NCI-H524 treated with DMSO at 0.1 percent for 48 hours (cell line): ENCODE measurements at regions not wholly inside any gene's neighbourhood (a gene's known extent, or its start where the extent isn't known, plus 50 kb on each side); places are given as distances from the start of the nearest gene placed in this dataset.
"Not testable (repeated sequence)": the region's sequence is repeated elsewhere in the genome, so short reads cannot be mapped to it uniquely, and the experiment has no call there.

ENCODE experiments used
- DNase-seq: peaks from one replicate; lab custom pipeline; 2025; lab: John Stamatoyannopoulos, UW

DNA sequence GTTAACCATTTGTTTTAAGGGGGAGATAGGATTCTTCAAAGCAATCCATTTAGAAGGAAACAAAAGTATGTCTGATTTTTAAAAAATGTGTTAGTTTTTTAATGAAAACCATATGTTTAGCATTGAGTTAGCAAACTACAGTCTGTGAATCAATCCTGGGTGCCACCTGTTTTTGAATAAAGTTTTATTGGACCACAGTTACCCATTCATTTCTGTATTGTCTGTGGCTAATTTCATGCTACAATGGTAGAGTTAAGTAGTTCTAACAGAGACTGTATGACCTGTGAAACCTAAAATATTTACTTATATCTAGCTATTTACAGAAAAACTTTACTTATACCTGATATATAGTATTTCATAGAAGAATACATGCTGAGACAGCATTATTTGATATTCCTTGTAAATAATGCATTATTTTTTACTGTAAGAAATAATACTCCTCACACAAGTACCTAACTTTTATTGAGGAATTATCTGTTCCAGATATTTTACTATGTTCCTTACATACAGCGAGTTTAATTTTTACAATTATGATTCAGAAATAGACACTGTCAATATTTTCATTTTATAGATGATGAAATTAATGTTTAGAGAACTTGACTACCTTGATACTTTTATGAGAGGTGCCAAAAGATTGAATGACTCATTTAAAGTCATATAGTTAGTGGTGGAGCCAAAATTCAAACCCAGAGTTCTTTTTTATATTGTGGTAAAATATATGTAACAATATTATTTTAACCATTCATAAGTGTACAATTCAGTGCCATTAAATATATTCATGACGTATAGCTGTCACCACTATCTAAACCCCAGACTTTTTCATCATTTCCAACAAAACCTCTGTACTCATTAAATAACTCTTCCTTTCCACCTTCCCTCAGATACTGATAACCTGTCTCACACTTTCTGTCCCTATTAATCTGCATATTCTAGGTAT is 122.0 kb downstream of the GLUD2 start:
- no peak for DNase-seq

DNA sequence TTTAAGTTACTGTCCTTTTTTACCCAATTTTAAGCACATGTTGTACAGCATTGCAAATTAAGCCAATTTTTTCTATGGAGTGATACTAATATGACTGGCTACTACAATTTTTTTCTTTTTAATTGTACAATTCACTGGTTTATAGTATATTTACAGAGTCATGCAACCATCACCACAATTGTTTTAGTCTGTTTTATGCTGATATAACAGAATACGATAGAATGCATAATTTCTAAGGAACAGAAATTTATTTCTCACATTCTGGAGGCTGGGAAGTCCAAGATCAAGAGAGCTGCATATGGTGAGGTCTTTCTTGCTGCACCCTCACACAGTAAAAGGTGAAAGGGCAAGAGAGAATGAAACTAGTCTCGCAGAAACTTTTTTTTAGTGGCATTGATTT is 125.3 kb downstream of the GLUD2 start:
- no peak for DNase-seq

- DNase-seq = peak; percentile 11
Measured at GRCh38 chrX:121179972-121180371, 132.6 kb downstream of the GLUD2 start.

- DNase-seq = no peak
Measured at GRCh38 chrX:121191779-121192178, 144.4 kb downstream of the GLUD2 start.

GRCh38 chrX:121195719-121196118 is 148.3 kb downstream of the GLUD2 start:
- DNase-seq = no peak

- DNase-seq = not testable (repeated sequence)
Measured at GRCh38 chrX:121196872-121197444, 149.5 kb downstream of the GLUD2 start.

DNA sequence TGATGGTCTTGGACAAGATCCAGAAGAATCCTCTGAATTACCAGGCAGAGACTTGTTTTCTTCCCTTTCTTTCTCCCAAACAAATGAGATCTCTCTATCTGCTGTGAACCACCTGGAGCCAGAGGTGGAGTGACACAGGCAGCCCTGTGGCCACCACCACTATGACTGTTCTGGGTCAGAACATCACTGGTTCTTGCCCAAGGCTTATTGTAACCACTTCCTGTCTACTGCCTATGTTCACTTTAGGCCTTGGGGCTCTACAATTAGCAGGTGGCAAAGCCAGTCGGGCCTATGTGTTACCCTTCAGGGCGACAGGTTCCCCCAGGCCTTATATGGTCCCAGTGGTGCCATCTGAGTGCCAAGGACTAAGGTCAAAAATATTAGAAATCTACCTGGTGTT is 161.2 kb downstream of the GLUD2 start:
- no peak for DNase-seq

- DNase-seq = no peak
Measured at GRCh38 chrX:121216641-121217374, 169.4 kb downstream of the GLUD2 start.

- DNase-seq = no peak
Measured at GRCh38 chrX:121221322-121221977, 174.0 kb downstream of the GLUD2 start.

DNA sequence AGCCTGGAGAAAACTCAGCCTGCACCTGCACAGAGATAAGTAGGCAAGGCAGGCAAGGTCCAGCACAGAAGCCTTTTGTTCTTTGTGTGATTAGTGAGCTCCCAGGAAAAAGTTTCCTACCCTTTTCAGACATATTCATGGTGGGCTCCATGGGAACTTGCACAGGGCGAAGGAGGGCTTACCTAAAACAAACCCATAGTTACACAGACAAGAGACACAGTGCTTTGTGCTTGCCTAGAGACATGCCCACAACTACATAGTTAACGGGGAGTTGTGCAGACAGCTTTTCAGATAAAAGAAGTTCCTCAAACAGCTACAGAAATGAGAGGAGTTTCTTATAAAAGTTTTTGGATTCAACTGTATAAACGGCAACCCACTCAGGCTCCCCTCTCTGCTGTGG is 180.5 kb downstream of the GLUD2 start:
- DNase-seq = no peak

GRCh38 chrX:121231566-121232358 is 184.4 kb downstream of the GLUD2 start:
- no peak for DNase-seq

GRCh38 chrX:121236040-121236439 is 188.6 kb downstream of the GLUD2 start:
- no peak for DNase-seq

DNA sequence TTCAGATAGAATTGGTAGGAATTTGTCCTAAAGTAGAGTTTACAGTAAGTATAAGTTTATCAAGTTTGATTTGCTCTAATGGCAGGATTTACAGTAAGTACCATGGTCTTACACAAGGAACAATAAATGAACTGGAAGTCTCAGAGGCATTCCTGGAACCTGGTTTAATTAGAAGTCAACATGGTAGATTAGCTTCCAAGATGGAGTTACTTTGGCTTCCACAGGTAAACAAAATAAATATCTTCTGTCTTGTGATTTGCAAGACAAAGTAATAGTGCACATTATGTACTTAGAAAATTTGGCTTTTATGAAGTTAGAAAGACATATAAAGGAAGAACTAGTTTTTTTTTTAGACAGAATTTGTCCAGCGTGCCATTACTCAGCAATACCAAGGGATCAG is 190.7 kb downstream of the GLUD2 start:
- no peak for DNase-seq

GRCh38 chrX:121244511-121244910 is 197.1 kb downstream of the GLUD2 start:
- DNase-seq = no peak

DNA sequence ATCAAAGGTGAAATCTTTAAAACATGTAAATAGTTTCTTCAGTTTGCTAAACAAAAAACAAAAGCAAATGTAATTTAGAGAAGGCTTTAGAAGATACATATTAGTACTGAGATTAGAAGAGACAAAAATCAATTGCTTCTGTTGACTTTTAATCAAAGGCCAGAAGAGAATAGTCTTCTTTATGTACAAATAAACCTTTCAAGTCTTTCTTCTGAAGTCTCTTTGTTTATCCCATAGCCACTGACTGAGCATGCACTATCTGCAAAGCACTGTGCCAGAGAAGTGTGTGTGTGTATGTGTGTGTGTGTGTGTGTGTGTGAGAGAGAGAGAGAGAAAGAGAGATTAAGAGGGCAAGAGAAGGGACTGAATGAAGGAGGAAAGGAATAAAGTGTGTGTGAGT is 198.4 kb downstream of the GLUD2 start:
- no peak for DNase-seq

GRCh38 chrX:121254336-121254735 is 206.9 kb downstream of the GLUD2 start:
- peak; percentile 34 for DNase-seq

DNA sequence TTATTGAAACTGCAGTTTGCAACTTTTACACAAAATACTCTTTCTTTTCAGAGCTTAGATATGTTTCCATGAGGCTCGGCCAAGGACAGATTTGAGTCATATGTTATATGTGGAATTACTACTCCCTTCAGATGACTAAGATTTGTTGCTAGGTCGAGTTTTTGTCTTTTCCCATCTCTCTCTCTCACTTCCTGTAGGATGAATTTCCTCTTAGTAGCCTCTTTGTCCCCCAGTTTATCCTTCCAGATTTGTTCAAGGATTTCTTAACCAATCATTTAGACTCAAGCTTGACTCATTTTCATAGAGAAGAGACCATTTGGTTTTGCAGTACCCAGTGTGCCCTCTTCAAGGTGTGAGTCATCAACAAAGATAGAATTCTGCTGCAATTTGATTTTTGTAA is 209.2 kb downstream of the GLUD2 start:
- no peak for DNase-seq

DNA sequence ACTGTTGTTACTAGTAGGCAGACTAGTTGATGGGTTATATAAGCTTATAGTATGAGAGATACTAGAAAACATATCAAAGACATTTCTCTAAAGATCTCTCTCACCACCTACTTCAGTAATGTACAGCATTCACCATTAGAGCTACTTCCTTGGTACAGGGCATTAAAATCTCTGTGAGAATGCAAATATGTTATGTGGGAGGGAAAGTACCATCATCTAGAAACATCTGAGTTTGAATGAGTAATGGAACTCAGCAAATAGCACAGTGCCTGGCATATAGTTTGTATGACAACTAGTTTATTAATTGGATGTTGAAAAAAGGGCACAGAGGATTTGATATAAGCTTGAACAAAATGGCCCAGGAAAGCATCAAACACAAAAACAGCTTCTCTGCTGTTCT is 211.1 kb downstream of the GLUD2 start:
- no peak for DNase-seq

DNA sequence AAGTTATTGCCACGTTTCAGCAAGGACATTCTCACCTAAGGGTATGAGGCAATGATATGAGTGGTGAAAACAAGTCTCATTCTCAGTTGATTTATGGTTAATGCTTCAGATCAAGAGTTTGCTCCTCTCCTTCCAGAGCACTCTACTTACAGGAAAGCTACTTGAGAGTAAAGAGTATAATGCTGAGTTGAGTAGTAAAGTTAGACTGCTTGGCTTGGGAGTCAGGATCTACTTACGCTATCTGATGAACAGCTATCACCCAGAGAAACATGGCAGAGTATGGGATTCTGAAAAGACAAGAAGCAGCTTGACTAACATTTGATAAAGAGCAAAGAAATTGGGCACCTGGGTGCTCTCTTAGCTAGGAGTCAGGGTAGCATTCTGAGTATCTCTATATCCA is 211.8 kb downstream of the GLUD2 start:
- no peak for DNase-seq

- DNase-seq = no peak
Measured at GRCh38 chrX:121260596-121261240, 213.3 kb downstream of the GLUD2 start.

- DNase-seq = no peak
Measured at GRCh38 chrX:121283921-121284320, 236.5 kb downstream of the GLUD2 start.
